HG03575 (cell line): ENCODE measurements at regions not wholly inside any gene's neighbourhood (a gene's known extent, or its start where the extent isn't known, plus 50 kb on each side); places are given as distances from the start of the nearest gene placed in this dataset.
"Not testable (repeated sequence)": the region's sequence is repeated elsewhere in the genome, so short reads cannot be mapped to it uniquely, and the experiment has no call there.

Source experiments
- ATAC-seq: cut with Tn5 transposase; IDR thresholded peaks from one replicate; pipeline ENCODE4 v1.9.1; 2021; ENCODE audit not compliant: unreplicated experiment, insufficient number of reproducible peaks, low FRiP score; ENCODE audit errors: extremely low read depth

GRCh38 chr10:9895981-9896380 is 1121.7 kb upstream of the CELF2 start:
- ATAC-seq, result no peak

- no peak for ATAC-seq
Measured at GRCh38 chr10:9898633-9899395, 1118.9 kb upstream of the CELF2 start.

GRCh38 chr10:9900751-9901150 is 1116.9 kb upstream of the CELF2 start:
- no peak for ATAC-seq

GRCh38 chr10:9901971-9902370 is 1115.7 kb upstream of the CELF2 start:
- ATAC-seq, result no peak

GRCh38 chr10:9910446-9910845 is 1107.2 kb upstream of the CELF2 start:
- ATAC-seq, result no peak

- no peak for ATAC-seq
Measured at GRCh38 chr10:9911488-9911887, 1106.2 kb upstream of the CELF2 start.

GRCh38 chr10:9913876-9914514 is 1103.7 kb upstream of the CELF2 start:
- ATAC-seq, result no peak

GRCh38 chr10:9921544-9921943 is 1096.1 kb upstream of the CELF2 start:
- no peak for ATAC-seq

GRCh38 chr10:9922126-9922870 is 1095.4 kb upstream of the CELF2 start:
- no peak for ATAC-seq

- no peak for ATAC-seq
Measured at GRCh38 chr10:9926003-9926402, 1091.7 kb upstream of the CELF2 start.

- no peak for ATAC-seq
Measured at GRCh38 chr10:9926881-9927280, 1090.8 kb upstream of the CELF2 start.

GRCh38 chr10:9939716-9940115 is 1078.0 kb upstream of the CELF2 start:
- ATAC-seq, result no peak

- no peak for ATAC-seq
Measured at GRCh38 chr10:9944690-9945089, 1073.0 kb upstream of the CELF2 start.

- ATAC-seq, result no peak
Measured at GRCh38 chr10:9950070-9950469, 1067.6 kb upstream of the CELF2 start.

GRCh38 chr10:9951481-9952257 is 1066.0 kb upstream of the CELF2 start:
- ATAC-seq, result no peak

- no peak for ATAC-seq
Measured at GRCh38 chr10:9957351-9957750, 1060.3 kb upstream of the CELF2 start.

- ATAC-seq, result not testable (repeated sequence)
Measured at GRCh38 chr10:9957876-9958275, 1059.8 kb upstream of the CELF2 start.

GRCh38 chr10:9965341-9965740 is 1052.3 kb upstream of the CELF2 start:
- ATAC-seq, result no peak

GRCh38 chr10:9986786-9987185 is 1030.9 kb upstream of the CELF2 start:
- no peak for ATAC-seq
